ENCODE measurements at regions not wholly inside any gene's neighbourhood (a gene's known extent, or its start where the extent isn't known, plus 50 kb on each side); places are given as distances from the start of the nearest gene placed in this dataset.

DNA sequence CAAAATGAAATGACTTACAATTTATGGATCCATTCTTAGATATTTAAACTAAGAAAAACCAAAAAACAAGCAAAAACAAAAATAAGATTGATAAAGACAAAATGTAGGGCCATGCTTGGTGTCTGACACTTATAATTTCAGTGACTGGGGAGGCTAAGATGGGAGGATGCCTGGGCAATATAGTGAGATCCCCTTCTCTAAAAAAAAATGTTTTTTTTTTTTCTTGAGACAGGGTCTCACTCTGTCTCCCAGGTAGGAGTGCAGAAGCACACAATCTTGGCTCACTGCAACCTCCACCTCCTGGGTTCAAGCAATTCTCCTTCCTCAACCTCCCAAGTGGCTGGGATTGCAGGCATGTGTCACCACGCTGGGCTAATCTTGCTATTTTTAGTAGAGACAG, 92.4 kb downstream of the HFE start:
- H3K36me3 ChIP-seq (ENCODE audit: control insufficient read depth, insufficient read depth, low read length), result no peaks in the 10 kb centered on the region
- H3K27me3 ChIP-seq (replicated peaks; ENCODE audit: control insufficient read depth, insufficient read depth, low read length), result no peaks in the 10 kb centered on the region
- no peak overlapping the region for H3K4me3 ChIP-seq (replicated peaks; ENCODE audit: low read depth, low read length)
- TF ChIP-seq, protein P1, sequence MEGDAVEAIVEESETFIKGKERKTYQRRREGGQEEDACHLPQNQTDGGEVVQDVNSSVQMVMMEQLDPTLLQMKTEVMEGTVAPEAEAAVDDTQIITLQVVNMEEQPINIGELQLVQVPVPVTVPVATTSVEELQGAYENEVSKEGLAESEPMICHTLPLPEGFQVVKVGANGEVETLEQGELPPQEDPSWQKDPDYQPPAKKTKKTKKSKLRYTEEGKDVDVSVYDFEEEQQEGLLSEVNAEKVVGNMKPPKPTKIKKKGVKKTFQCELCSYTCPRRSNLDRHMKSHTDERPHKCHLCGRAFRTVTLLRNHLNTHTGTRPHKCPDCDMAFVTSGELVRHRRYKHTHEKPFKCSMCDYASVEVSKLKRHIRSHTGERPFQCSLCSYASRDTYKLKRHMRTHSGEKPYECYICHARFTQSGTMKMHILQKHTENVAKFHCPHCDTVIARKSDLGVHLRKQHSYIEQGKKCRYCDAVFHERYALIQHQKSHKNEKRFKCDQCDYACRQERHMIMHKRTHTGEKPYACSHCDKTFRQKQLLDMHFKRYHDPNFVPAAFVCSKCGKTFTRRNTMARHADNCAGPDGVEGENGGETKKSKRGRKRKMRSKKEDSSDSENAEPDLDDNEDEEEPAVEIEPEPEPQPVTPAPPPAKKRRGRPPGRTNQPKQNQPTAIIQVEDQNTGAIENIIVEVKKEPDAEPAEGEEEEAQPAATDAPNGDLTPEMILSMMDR (IDR thresholded peaks at IDR 0.05; ENCODE audit: insufficient read depth, low read length, poor library complexity, severe bottlenecking), result no peak
- no peak for DNase-seq (ENCODE audit: extremely low read depth, insufficient read length)

DNA sequence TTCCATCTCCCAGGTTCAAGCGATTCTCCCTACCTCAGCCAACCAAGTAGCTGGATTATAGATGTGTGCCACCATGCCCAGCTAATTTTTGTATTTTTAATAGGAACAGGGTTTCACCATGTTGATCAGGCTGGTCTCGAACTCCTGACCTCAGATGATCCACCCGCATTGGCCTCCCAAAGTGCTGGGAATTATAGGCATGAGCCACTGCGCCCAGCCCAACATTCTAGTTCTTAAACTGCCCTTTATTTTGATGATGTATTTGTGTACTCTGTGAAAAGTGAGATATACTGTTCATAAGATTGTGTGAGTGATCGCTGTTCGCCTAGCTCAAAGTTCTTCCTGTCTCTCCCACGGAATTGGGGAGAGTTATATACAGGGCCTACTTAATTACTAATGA, 93.1 kb downstream of the HFE start:
- Histone ChIP-seq H3K36me3 (ENCODE audit: control insufficient read depth, insufficient read depth, low read length) (no peaks in the 10 kb centered on the region), H3K4me3 (replicated peaks; ENCODE audit: low read depth, low read length) (no peak overlapping the region), H3K27me3 (replicated peaks; ENCODE audit: control insufficient read depth, insufficient read depth, low read length) (no peaks in the 10 kb centered on the region)
- TF ChIP-seq, protein P1 (IDR thresholded peaks at IDR 0.05; ENCODE audit: insufficient read depth, low read length, poor library complexity, severe bottlenecking), result no peak
- DNase-seq (ENCODE audit: extremely low read depth, insufficient read length), result no peak

DNA sequence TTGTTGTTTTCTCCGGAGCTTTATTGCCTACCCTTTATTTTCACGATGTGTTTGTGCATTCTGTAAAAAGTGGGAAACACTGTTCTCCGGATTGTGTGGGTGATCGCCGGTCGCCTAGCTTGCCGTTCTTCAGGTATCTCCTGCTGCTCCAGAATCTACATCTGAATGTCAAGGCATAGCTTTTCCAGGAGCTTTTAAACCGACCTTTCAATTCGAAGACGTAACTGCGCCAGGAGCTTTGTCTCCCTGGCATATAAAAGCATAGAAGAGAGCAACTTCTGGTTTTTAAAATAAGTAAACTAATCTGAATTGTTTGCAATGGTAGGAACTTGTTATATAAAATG, 96.0 kb downstream of the HFE start:
- no peaks in the 10 kb centered on the region for H3K36me3 ChIP-seq (ENCODE audit: control insufficient read depth, insufficient read depth, low read length)
- H3K4me3 ChIP-seq (replicated peaks; ENCODE audit: low read depth, low read length), result no peak overlapping the region
- TF ChIP-seq, protein P1 (IDR thresholded peaks at IDR 0.05; ENCODE audit: insufficient read depth, low read length, poor library complexity, severe bottlenecking), result no peak
- no peak for DNase-seq (ENCODE audit: extremely low read depth, insufficient read length)
- no peaks in the 10 kb centered on the region for H3K27me3 ChIP-seq (replicated peaks; ENCODE audit: control insufficient read depth, insufficient read depth, low read length)

DNA sequence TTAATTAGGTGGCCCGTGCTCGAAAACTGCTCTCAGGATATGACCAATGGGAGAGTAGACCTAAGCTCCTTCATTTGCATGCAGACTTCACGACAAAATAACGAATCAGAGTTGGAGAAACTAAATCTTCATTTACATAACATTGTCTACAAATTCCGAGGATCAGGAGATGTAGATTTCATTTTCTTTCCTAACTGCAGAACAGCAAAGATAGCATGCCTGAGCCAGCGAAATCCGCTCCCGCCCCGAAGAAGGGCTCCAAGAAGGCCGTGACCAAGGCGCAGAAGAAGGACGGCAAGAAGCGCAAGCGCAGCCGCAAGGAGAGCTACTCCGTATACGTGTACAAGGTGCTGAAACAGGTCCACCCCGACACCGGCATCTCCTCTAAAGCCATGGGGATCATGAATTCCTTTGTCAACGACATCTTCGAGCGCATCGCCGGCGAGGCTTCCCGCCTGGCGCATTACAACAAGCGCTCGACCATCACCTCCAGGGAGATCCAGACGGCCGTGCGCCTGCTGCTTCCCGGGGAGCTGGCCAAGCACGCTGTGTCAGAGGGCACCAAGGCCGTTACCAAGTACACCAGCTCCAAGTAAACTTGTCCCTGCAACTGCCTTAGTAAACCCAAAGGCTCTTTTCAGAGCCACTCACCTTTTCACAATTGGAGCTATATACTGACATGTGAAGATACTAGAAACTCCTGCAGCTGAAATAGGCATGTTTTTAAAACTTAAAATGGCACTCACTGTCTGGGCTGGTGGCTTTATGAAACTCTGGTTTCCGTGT, 96.5 kb downstream of the HFE start:
- Histone ChIP-seq H3K27me3 (replicated peaks; ENCODE audit: control insufficient read depth, insufficient read depth, low read length) (no peaks in the 10 kb centered on the region), H3K36me3 (ENCODE audit: control insufficient read depth, insufficient read depth, low read length) (no peaks in the 10 kb centered on the region), H3K4me3 (replicated peaks; ENCODE audit: low read depth, low read length) (peak overlapping the region; percentile 51)
- TF ChIP-seq, protein P1 (IDR thresholded peaks at IDR 0.05; ENCODE audit: insufficient read depth, low read length, poor library complexity, severe bottlenecking), result no peak
- DNase-seq (ENCODE audit: extremely low read depth, insufficient read length), result peak; percentile 78

DNA sequence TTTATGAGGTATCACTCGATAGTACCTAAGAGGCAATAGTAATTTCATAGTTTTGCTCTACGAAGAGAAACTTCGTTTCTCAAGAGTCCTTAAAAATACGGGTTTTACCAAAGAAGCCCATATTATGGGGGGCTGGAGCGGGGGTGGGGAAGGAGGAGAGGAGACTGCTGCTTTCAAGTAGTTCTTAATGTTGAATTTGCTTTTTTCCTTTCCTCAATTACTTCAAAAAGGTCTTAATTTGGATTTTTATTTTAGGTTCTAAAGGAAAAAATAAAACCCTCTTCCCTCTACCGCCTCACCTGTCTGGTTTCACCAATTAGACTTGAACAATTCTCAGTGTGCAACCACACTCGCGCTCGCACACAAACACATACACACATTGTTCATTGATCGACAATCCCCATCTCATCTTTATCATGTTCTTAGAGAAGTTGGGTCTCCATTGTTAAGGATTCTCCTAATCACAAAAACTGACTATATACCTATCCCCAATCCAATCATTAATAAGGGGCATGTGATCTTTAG, 97.2 kb downstream of the HFE start:
- DNase-seq (ENCODE audit: extremely low read depth, insufficient read length), result no peak
- Histone ChIP-seq H3K4me3 (replicated peaks; ENCODE audit: low read depth, low read length) (peak overlapping the region; percentile 51), H3K27me3 (replicated peaks; ENCODE audit: control insufficient read depth, insufficient read depth, low read length) (no peaks in the 10 kb centered on the region), H3K36me3 (ENCODE audit: control insufficient read depth, insufficient read depth, low read length) (no peaks in the 10 kb centered on the region)
- TF ChIP-seq, protein P1 (IDR thresholded peaks at IDR 0.05; ENCODE audit: insufficient read depth, low read length, poor library complexity, severe bottlenecking), result no peak
